HCT116 (cell line): ENCODE measurements at regions not wholly inside any gene's neighbourhood (a gene's known extent, or its start where the extent isn't known, plus 50 kb on each side); places are given as distances from the start of the nearest gene placed in this dataset.

Source experiments
- ATAC-seq: fragments of 200-7000 bp; cut with Tn5 transposase; 2 replicates; pipeline ENCODE4 v1.9.1; 2020; ENCODE audit warnings: mild to moderate bottlenecking, moderate library complexity
- BruUV-seq: library from RNA; stranded (reverse); fragments of 400-500 nt; replicated peaks from 2 replicates; lab custom pipeline; 2021; lab: Mats Ljungman, UMichigan
- CTCF ChIA-PET: fragments of 300-600 bp; sonication (Branson Sonifier 250); formaldehyde crosslinking; loops from one replicate; lab custom pipeline; 2021; ENCODE audit warnings: antibody characterized with exemption; lab: Charles Lee
- POLR2A ChIA-PET: fragments of 300-600, 350-600 bp; sonication (Branson Sonifier 250); formaldehyde crosslinking; loops from one replicate; lab custom pipeline; 2021; ENCODE audit warnings: antibody characterized with exemption; lab: Charles Lee
- RAD21 ChIA-PET, 2 experiments: fragments of 300-600 bp; sonication (Branson Sonifier 250); formaldehyde crosslinking; loops; one replicate each; lab custom pipeline; 2023; ENCODE audit warnings: low total read pairs in 2 of 2; ENCODE audit not compliant: uncharacterized antibody in 2 of 2, unreplicated experiment in 2 of 2, low non-redundant PET in 1 of 2; lab: Charles Lee
- DNase-seq: peaks from one replicate; pipeline ENCODE4 v3.0.0-alpha.2; 2010; ENCODE audit warnings: low read depth, low spot score
- H2AFZ ChIP-seq: fragments of 200-600 bp; shearing (Covaris generic), sonication (generic); 2 replicates; pipeline ENCODE4 v1.6.1; 2017; ENCODE audit warnings: low read depth, mixed run types, mixed read lengths, antibody characterized with exemption, low read length; ENCODE audit not compliant: poor library complexity, severe bottlenecking
- H3K27ac ChIP-seq: 2 replicates; pipeline ENCODE4 v1.5.1; 2012; ENCODE audit warnings: low read depth, low read length
- H3K27me3 ChIP-seq: fragments of 200-600 bp; sonication (generic); 2 replicates; pipeline ENCODE4 v1.6.1; 2016; ENCODE audit warnings: mixed run types, low read length, mixed read lengths; ENCODE audit not compliant: insufficient read depth
- H3K36me3 ChIP-seq, 2 experiments: fragments of 200-500 bp in 1 of 2; fragments of 200-600 bp in 1 of 2; sonication (Bioruptor generic) in 1 of 2; sonication (generic) in 1 of 2; 2 replicates each; pipeline versions ENCODE4 v1.5.1 to v1.6.1; 2014 to 2016; ENCODE audit warnings: low read length in 2 of 2, inconsistent platforms in 1 of 2, mixed read lengths in 1 of 2, mixed run types in 1 of 2; ENCODE audit not compliant: insufficient read depth in 2 of 2, control insufficient read depth in 1 of 2
- H3K4me1 ChIP-seq, 2 experiments: fragments of 200-600 bp in 1 of 2; sonication (generic) in 1 of 2; 2 replicates each; pipeline versions ENCODE4 v1.5.1 to v1.6.1; 2012 to 2017; ENCODE audit warnings: low read length in 2 of 2, inconsistent platforms in 1 of 2, mild to moderate bottlenecking in 1 of 2, mixed read lengths in 1 of 2, mixed run types in 1 of 2, moderate library complexity in 1 of 2; ENCODE audit not compliant: insufficient read depth in 2 of 2, control insufficient read depth in 1 of 2
- H3K4me2 ChIP-seq: fragments of 200-600 bp; sonication (generic); 2 replicates; pipeline ENCODE4 v1.6.1; 2017; ENCODE audit warnings: mixed run types, low read length, mixed read lengths
- H3K4me3 ChIP-seq, 2 experiments: fragments of 200-600 bp in 1 of 2; sonication (generic) in 1 of 2; replicated peaks in 1 of 2; 2 replicates each; pipeline ENCODE4 v1.5.1; 2011 to 2016; ENCODE audit warnings: low read length in 2 of 2, control low read depth in 1 of 2, low read depth in 1 of 2, mild to moderate bottlenecking in 1 of 2, mixed read lengths in 1 of 2, mixed run types in 1 of 2
- H3K79me2 ChIP-seq: fragments of 200-600 bp; sonication (generic); 2 replicates; pipeline ENCODE4 v1.6.1; 2017; ENCODE audit warnings: mild to moderate bottlenecking, mixed run types, low read length, moderate library complexity, mixed read lengths; ENCODE audit not compliant: insufficient read depth
- H3K9ac ChIP-seq: fragments of 200-600 bp; sonication (generic); 2 replicates; pipeline ENCODE4 v1.6.1; 2016; ENCODE audit warnings: low read length, mixed read lengths
- H3K9me2 ChIP-seq: fragments of 200-600 bp; sonication (generic), shearing (Covaris generic); 2 replicates; pipeline ENCODE4 v1.6.1; 2017; ENCODE audit warnings: mixed run types, mild to moderate bottlenecking, moderate library complexity; ENCODE audit not compliant: insufficient read depth
- H3K9me3 ChIP-seq, 2 experiments: fragments of 200-500 bp in 1 of 2; fragments of 200-600 bp in 1 of 2; sonication (Bioruptor generic) in 1 of 2; sonication (generic) in 1 of 2; 2 replicates each; pipeline ENCODE4 v1.6.1; 2014 to 2017; ENCODE audit warnings: low read length in 2 of 2, mixed read lengths in 2 of 2, inconsistent platforms in 1 of 2, low read depth in 1 of 2, mild to moderate bottlenecking in 1 of 2, mixed run types in 1 of 2, moderate library complexity in 1 of 2; ENCODE audit not compliant: control insufficient read depth in 1 of 2, insufficient read depth in 1 of 2
- H4K20me1 ChIP-seq: fragments of 200-600 bp; sonication (generic), shearing (Covaris generic); 2 replicates; pipeline ENCODE4 v1.6.1; 2017; ENCODE audit warnings: mixed run types, mild to moderate bottlenecking, moderate library complexity; ENCODE audit not compliant: insufficient read depth
- ATF3 ChIP-seq: IDR thresholded peaks from 2 replicates; pipeline ENCODE4 v1.6.1; 2012
- CTCF ChIP-seq, 3 experiments: fragments of 200-600 bp in 1 of 3; sonication (generic) in 1 of 3; IDR thresholded peaks in 2 of 3; conservative IDR thresholded peaks in 1 of 3; 2 replicates each; pipeline ENCODE4 v1.5.1; 2012 to 2017; ENCODE audit warnings: low read depth in 2 of 3, low read length in 2 of 3, antibody characterized with exemption in 1 of 3, borderline replicate concordance in 1 of 3, control low read depth in 1 of 3, mild to moderate bottlenecking in 1 of 3, mixed read lengths in 1 of 3, mixed run types in 1 of 3, moderate library complexity in 1 of 3; ENCODE audit not compliant: insufficient read depth in 1 of 3
- EGR1 ChIP-seq: IDR thresholded peaks from 2 replicates; pipeline ENCODE4 v1.6.1; 2012; ENCODE audit warnings: low read depth
- ELF1 ChIP-seq: IDR thresholded peaks from 2 replicates; pipeline ENCODE4 v1.6.1; 2012; ENCODE audit warnings: low read depth, borderline replicate concordance
- EZH2 ChIP-seq: fragments of 200-600 bp; sonication (generic); IDR thresholded peaks from 2 replicates; pipeline ENCODE4 v1.6.1; 2017; ENCODE audit warnings: antibody characterized with exemption, mixed run types
- EZH2phosphoT487 ChIP-seq: fragments of 200-600 bp; IDR thresholded peaks from 2 replicates; pipeline ENCODE4 v1.6.1; 2018; ENCODE audit warnings: antibody characterized with exemption, borderline replicate concordance
- FOSL1 ChIP-seq: IDR thresholded peaks from 2 replicates; pipeline ENCODE4 v1.6.1; 2012; ENCODE audit warnings: low read depth
- POLR2AphosphoS5 ChIP-seq: IDR thresholded peaks from 2 replicates; pipeline ENCODE4 v1.6.1; 2011; ENCODE audit warnings: mild to moderate bottlenecking, low read depth, low read length, moderate library complexity
- SIN3A ChIP-seq: IDR thresholded peaks from 2 replicates; pipeline ENCODE4 v1.6.1; 2012; ENCODE audit warnings: low read depth
- SP1 ChIP-seq: IDR thresholded peaks from 2 replicates; pipeline ENCODE4 v1.6.1; 2012; ENCODE audit warnings: low read depth
- ZBTB33 ChIP-seq: IDR thresholded peaks from 2 replicates; pipeline ENCODE4 v1.6.1; 2011; ENCODE audit warnings: mild to moderate bottlenecking, low read length, moderate library complexity; ENCODE audit not compliant: insufficient replicate concordance; ENCODE audit errors: extremely low read depth
- ZFX ChIP-seq: fragments of 450-650 bp; IDR thresholded peaks from 2 replicates; pipeline ENCODE4 v1.6.1; 2017
- intact Hi-C: fragments of 100-400 bp; cut with micrococcal nuclease; formaldehyde crosslinking; loops from 2 replicates; pipeline ENCODE4 v1.10.0; 2022

DNA sequence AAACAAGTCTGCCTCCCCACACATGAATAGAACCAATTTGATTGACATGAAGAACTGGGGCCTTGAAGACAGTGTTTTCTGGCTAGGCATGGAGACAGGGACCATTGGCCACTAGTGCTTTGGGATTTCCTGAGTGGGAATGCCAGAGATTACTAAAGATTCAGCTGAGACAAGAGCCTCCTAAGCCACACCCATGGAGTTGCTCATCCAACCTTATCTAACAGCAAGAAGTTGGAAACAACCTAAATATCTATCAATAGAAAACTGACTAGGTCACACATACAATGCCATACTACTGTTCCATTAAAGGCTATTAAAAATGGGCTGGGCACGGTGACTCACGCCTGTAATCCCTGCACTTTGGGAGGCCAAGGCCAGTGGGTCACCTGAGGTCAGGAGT lies 184.1 kb downstream of the ZBTB18 start:
- H3K36me3 ChIP-seq: no peaks in the 10 kb centered on the region
- no peak overlapping the region for H3K9ac ChIP-seq
- no peak for ATAC-seq
- no peaks in the 10 kb centered on the region for H3K9me2 ChIP-seq
- H3K9me3 ChIP-seq: no peaks in the 10 kb centered on the region
- CTCF ChIA-PET: no interaction called here
- no peaks in the 10 kb centered on the region for H4K20me1 ChIP-seq
- intact Hi-C loops: no loop called here
- H3K79me2 ChIP-seq: no peaks in the 10 kb centered on the region
- TF ChIP-seq ZBTB33 (no peak), EGR1 (no peak), EZH2phosphoT487 (no peak), POLR2AphosphoS5 (no peak), ATF3 (no peak), CTCF (IDR thresholded peaks at IDR 0.05 in 2 of 3, conservative IDR thresholded peaks at IDR 0.05 in 1 of 3; ENCODE audit: borderline replicate concordance in 1 of 3, insufficient read depth in 1 of 3, low read depth in 2 of 3, low read length in 2 of 3) (no peak), ZFX (no peak), FOSL1 (no peak), EZH2 (no peak), SIN3A (no peak), SP1 (no peak), ELF1 (no peak)
- TF ChIP-seq, all 23 proteins: peak for 0
- no peak for DNase-seq
- Histone ChIP-seq H3K4me2 (no peak overlapping the region), H3K4me3 (no peak overlapping the region), H2AFZ (no peak overlapping the region), H3K27me3 (no peaks in the 10 kb centered on the region), H3K27ac (no peak overlapping the region), H3K4me1 (peaks cover 0 to 5% of the 10 kb centered on the region in 2 experiments; a peak in 1 of 4 replicates)
- no TSS peak for BruUV-seq
- ChIA-PET POLR2A (no interaction called here), RAD21 (no interaction called here)
